GM19324 (cell line): ENCODE measurements at regions not wholly inside any gene's neighbourhood (a gene's known extent, or its start where the extent isn't known, plus 50 kb on each side); places are given as distances from the start of the nearest gene placed in this dataset.
"Not testable (repeated sequence)": the region's sequence is repeated elsewhere in the genome, so short reads cannot be mapped to it uniquely, and the experiment has no call there.

Source experiments
- ATAC-seq: cut with Tn5 transposase; IDR thresholded peaks from one replicate; pipeline ENCODE4 v1.9.1; 2021; ENCODE audit warnings: mild to moderate bottlenecking, moderate library complexity; ENCODE audit not compliant: unreplicated experiment, low FRiP score

- no peak for ATAC-seq
Observed at GRCh38 chr10:63077800-63078199, 55.3 kb upstream of the NRBF2 start.

DNA sequence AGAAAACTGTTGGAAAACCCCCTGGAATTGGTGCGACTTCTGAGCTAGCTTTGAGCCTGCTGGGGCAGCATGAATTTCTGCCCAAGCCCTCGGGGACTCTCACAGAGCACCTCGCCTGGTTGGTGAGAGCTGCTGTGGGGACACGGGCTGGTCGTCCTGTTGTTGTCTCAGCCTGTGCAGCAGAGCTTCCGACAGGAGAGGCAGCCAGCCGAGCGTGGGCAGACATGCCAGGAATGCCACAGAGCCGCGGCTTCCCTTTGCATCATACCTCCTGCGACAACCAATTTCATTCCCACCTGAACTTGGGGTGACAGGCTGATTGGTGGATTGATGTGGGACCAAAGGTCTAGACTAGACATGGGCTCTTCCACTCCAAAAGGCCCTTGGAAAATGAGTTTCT, 60.2 kb upstream of the NRBF2 start:
- ATAC-seq = no peak

GRCh38 chr10:63071145-63071544, 62.0 kb upstream of the NRBF2 start:
- ATAC-seq = no peak

DNA sequence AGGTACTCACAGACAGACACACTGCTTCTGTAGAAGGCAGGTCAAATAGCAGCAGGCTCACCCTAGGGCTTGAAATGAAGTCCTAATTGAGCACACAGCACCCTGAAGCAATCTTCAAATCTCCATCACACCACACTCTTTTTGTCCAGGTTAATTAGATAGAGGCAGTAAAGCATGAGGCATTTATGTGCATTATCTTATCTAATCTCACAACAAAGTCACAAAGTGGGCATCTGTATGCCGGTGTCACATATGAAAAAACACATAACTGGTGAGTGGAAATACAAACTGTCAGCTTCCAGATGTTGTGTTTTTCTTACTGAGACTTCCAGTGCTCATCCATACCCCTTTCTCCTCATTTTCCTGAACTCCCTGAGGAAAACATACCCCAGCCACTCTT, 63.8 kb upstream of the NRBF2 start:
- no peak for ATAC-seq

DNA sequence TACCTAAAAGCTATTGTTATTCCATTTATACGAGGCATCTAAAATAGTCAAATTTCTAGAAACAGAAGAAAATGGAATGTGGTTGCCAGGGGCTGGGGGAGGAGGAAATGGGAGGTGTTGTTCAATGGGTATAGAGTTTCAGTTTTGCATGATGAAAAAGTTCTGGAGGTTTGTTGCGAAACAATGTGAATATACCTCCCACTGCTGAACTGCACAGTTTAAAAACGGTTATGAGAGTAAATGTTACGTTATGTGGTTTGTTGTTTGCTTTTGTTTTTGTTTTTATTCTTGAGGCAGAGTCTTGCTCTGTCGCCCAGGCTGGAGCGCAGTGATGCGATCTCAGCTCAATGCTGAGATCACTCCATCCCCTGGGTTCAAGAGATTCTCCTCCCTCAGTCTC, 64.9 kb upstream of the NRBF2 start:
- ATAC-seq = no peak

GRCh38 chr10:63066606-63067005, 66.5 kb upstream of the NRBF2 start:
- no peak for ATAC-seq

GRCh38 chr10:63064706-63065105, 68.4 kb upstream of the NRBF2 start:
- ATAC-seq = no peak

- ATAC-seq = no peak
Observed at GRCh38 chr10:63058236-63058635, 74.9 kb upstream of the NRBF2 start.

- ATAC-seq = no peak
Observed at GRCh38 chr10:63057509-63057908, 75.6 kb upstream of the NRBF2 start.

- ATAC-seq = no peak
Observed at GRCh38 chr10:63055705-63056104, 77.4 kb upstream of the NRBF2 start.

DNA sequence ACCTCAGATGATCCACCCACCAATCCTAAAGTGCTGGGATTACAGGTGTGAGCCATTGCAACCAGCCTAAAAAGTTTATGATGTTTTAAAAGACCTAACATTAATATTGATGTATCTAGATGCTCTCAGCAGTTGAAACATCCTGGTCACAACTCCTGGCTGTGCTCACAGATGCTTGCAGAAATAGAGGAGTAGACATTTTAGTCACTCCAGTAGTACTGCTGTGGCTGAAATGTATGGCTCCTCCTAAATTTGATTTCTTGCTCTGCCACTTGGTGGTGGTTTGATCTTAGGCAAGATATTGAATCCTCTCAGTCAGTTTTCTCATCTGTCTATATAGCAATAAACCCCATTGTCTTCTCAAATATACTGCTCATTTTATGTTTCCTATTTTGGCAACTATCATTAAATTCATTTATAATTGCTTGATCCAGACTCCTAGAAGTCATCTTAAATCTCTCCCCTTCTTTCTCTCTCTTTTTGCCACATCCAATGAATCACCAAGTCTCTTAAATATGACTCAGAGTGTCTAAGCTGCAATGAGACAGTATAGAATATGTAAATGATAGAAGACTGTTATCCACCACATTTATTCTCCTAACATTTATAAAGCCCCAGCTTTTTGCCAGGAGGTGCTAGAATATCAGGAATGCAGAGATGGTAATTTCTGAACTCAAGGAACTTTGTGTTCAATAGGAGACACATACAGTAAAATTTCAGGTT, 78.1 kb upstream of the NRBF2 start:
- ATAC-seq = no peak

DNA sequence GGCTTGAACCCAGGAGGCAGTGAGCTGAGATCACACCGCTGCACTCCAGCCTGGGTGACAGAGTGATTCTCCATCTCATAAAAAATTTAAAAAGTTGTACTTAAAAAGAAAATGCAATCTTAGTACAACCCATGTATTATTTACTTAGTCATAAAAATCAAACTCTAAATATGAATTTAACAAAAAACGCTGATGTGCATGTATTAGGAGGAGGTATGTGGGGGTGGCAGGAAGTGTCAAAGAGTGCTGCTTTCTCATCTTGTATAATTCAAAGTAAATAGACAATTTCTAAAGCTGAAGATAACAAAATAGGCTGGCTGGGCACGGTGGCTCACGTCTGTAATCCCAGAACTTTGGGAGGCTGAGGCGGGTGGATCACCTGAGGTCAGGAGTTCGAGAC, 81.0 kb upstream of the NRBF2 start:
- ATAC-seq = no peak

DNA sequence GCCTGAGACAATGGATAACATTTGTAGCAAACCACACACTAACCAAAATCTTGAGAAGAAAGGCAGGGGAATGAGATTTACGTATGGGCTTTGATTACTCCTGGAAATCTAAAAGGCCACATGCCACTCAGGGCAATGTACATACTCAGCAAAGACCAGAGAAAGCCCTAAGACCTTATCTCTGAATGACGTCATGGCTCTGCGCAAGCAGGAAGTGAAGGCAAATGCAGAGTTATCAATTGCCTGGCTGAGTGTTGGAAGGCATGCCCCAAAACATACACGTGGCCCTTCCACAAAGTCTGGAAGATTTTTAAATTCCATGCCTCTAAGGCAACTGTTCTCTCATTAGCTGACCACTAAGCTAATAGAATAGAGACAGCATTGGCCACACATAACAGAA, 90.9 kb upstream of the NRBF2 start:
- ATAC-seq = no peak

DNA sequence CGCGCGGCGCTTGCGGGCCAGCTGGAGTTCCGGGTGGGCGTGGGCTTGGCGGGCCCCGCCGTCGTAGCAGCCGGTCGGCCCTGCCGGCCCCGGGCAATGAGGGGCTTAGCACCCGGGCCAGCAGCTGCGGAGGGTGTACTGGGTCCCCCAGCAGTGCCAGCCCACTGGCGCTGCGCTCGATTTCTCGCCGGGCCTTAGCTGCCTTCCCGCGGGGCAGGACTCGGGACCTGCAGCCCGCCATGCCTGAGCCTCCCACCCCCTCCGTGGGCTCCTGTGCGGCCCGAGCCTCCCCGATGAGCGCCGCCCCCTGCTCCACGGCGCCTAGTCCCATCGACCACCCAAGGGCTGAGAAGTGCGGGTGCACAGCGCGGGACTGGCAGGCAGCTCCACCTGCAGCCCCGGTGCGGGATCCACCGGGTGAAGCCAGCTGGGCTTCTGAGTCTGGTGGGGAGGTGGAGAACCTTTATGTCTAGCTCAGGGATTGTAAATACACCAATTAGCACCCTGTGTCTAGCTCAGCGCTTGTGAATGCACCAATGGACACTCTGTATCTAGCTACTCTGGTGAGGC, 99.4 kb upstream of the NRBF2 start:
- not testable (repeated sequence) for ATAC-seq

GRCh38 chr10:63030536-63030935, 102.6 kb upstream of the NRBF2 start:
- ATAC-seq = no peak

DNA sequence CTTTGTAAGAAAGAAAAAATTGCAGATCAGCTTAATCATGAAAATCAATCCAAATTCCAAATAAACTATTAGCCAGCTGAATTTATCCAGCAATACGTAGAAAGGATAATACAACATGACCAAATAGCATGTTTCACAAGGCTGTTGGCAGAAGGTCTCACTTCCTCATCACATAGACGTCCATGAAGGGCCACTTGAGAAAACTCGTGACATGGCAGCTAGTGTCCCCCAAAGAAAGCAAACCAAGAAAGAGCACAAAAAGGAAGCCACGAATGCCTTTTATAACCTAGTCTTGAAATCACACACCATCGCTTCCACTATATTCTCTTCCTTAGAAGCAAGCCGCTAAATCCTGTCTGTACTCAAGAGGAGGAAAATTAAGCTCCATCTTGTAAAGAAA, 105.6 kb upstream of the NRBF2 start:
- no peak for ATAC-seq

- no peak for ATAC-seq
Observed at GRCh38 chr10:63021225-63021624, 111.9 kb upstream of the NRBF2 start.

DNA sequence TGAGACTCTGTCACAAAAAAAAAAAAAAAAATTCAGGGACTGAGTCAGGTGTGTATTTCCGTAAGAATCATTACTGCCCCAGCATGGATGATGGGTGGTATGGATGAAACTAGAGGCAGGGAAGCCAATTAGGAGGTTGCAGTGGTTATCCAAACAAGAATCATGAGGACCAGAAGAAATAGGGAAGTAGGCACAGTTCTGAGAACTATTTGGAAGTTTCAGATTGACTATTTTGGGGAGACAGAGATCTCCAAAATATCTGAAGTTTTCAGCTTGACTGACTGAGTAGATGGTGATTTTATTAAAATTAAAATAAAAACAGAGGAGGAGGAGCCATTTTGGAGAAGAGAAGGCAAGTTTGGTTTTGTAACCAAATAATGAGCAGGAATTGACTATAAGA, 119.4 kb upstream of the NRBF2 start:
- no peak for ATAC-seq

- ATAC-seq = no peak
Observed at GRCh38 chr10:63012623-63013022, 120.5 kb upstream of the NRBF2 start.

- ATAC-seq = no peak
Observed at GRCh38 chr10:63010203-63010602, 122.9 kb upstream of the NRBF2 start.

DNA sequence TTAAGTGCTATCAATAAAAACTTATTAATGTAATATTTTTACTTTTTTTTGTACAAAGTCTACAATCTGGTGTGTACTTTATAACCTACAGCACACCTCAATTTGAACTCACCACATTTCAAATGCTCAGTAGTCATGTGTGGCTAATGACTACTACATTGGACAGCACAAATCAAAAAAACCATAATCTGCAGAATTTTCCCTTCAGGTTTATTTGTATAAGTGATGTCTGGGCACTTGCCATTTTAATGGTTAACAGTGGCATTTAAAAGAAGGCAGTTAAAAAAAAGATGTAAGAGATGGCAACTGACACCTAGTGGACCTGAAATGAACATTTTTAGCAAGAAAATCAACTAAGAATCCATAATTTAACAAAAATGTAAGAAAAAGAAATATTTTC, 124.6 kb upstream of the NRBF2 start:
- no peak for ATAC-seq

DNA sequence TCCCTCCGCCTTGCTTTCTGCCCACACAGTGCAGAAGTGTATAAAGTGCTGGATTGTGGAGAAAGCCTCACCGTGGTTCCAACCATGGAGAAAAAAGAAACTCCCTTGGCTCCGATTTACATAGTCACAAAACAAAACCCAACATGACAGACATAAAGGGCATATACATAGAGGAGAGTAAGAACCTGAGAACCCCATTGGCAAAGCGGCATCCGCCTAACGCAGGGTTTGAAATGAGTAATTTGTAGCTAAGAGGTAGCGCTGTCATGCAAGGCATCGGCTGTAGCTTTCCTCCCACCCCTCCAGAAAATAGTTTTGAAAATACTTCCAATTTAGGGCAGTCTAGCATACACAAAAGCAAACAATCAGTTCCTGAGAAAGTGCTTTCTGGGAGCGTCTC, 126.0 kb upstream of the NRBF2 start:
- no peak for ATAC-seq

DNA sequence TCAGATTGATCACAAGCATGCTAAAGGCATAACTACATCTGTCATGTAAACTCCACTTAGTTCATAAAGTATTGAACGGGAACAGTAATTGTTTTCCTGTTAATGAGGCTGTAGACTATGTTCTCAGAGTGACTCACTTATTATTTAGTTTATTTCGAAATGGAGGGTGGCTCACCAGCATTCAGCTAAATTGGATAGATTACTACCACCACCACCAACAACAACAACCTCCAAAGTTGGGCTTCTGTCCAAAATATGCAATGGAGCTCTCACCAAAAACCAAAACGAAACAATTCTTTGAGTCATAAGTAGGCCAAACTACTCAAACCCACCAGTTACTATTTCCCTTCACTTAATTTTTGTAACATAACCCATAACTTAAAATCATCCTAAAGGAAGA, 127.9 kb upstream of the NRBF2 start:
- no peak for ATAC-seq
